GM18517 (cell line): ENCODE measurements at regions not wholly inside any gene's neighbourhood (a gene's known extent, or its start where the extent isn't known, plus 50 kb on each side); places are given as distances from the start of the nearest gene placed in this dataset.
"Not testable (repeated sequence)": the region's sequence is repeated elsewhere in the genome, so short reads cannot be mapped to it uniquely, and the experiment has no call there.

Experiments
- ATAC-seq: cut with Tn5 transposase; IDR thresholded peaks from one replicate; pipeline ENCODE4 v1.9.1; 2021; ENCODE audit warnings: mild to moderate bottlenecking, moderate library complexity; ENCODE audit not compliant: unreplicated experiment

DNA sequence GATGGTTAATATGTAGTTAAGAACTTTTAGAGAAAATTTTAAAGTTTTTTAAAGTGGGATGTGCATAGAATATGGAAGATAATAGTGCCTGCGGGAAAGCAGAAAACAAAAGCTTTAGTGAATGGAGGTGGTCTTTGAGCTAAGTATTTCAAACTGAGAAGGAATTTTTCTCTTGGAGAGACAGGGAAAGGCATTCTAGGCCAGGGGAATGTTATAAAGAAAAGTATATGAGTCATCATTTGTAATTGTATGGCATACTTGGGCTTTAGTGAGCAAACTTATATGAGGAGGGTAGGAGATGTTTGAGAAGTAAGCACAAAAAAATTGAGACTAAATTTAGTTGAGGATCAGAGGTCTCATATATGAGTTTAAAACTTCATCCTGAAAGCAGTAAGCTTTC is 467.0 kb downstream of the PPARGC1A start:
- no peak for ATAC-seq

DNA sequence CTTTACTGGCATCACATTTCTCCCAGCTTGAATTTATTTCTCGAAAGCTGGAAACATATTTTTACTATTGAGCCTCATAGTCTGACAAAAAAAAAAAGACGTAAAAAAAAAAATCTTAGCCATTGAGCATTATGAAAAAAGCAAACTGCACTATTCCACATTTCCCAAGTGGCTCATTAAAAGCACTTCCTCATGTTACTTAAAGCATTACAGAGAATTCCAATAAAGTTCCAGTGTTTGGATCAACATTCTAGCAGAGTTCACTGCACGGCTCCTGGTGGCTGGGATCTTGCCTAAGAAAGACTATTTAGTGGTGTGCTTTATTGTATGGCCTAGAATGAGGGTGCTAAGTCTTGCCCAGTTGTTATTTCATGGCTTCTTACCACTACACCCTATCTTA is 476.2 kb downstream of the PPARGC1A start:
- no peak for ATAC-seq

DNA sequence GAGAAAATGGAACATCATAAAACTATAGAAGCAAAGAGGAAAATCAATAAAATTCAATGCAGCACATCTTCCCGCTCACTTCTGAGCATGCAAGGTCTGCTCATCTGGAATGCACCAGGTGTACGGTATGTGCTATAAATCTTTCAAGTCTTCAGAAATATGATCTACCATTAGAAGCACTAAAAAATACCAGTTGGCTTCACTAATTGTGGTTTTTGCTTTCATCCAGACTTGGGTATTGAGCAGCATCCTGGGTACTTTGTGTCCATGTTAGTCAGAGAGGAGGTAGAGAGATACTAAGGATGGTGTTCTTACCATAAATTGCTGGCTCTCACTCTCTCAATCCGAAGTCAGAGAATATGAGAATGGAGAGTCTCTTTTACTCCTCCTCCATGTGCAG is 477.1 kb downstream of the PPARGC1A start:
- ATAC-seq = no peak

DNA sequence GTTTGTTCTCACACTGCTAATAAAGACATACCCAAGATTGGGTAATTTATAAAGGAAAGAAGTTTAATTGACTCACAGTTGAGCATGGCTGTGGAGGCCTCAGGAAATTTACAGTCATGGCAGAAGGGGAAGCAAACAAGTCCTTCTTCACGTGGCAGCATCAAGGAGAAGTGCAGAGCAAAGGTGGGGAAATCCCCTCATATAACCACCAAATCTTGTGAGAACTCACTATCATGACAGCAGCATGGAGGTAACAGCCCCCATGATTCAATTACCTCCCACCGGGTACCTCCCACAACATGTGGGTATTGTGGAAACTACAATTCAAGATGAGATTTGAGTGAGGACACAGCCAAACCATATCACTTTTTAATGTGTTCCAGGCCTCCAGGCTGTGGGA is 480.9 kb downstream of the PPARGC1A start:
- ATAC-seq = not testable (repeated sequence)

DNA sequence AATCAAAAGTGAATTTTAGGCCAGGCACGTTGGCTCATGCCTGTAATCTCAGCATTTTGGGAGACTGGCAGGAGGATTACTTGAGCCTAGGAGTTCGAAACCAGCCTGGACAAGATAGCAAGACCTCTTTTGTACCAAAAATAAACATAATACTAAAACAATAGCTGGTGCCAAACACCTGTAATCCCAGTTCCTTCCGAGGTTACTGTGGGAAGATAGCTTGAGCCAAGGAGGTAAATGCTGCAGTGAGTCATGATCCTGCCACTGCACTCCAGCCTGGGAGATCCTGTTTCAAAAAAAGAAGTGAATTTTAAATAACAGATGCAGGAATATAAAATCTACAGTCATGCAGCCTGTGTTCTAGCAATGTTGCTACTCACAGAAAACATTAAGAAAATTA is 488.3 kb downstream of the PPARGC1A start:
- no peak for ATAC-seq

DNA sequence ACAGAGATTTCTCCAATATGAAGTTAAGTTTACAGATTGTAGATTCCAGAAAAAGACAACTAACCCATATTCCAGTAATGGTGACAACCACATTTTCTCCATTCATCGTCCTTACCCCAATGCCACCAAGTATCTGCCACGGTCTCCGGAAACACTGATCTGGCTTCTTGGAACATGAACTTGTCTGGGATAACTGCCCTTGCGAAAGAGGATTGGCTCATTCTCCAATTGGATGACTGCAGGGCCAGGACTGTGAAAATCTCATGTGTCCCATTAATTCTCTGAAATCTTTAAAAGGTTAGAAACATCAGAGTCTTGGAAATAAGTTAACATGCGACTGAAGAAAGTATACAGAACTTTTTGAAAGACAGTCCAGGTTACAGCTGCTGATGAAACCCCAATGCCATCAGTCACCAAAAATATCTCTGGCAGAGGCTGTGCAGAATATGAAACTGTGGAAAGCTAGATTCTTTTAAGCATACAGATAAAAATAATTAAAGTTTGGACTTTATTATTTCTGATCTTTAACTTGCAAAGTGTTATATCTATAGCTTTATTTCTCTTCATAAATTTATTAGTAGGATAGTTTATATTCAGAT is 496.9 kb downstream of the PPARGC1A start:
- no peak for ATAC-seq

DNA sequence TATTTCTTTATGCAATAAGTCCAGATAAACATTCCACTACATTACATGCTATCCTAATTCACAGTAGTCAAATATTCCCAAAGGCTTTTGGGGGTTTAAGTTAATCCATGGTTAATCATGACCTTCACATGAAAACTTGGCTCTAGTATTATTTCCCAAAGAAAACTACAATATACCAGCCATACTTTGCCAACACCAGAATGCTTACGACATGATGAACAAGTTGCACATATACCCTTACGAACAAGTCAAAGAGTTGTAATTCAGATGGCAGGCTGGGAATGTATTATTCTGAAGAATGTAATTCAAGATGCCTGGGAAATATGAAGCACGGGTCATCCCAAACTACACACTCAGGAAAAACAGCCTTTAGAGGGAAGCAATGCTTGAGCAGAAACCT is 499.6 kb downstream of the PPARGC1A start:
- no peak for ATAC-seq

DNA sequence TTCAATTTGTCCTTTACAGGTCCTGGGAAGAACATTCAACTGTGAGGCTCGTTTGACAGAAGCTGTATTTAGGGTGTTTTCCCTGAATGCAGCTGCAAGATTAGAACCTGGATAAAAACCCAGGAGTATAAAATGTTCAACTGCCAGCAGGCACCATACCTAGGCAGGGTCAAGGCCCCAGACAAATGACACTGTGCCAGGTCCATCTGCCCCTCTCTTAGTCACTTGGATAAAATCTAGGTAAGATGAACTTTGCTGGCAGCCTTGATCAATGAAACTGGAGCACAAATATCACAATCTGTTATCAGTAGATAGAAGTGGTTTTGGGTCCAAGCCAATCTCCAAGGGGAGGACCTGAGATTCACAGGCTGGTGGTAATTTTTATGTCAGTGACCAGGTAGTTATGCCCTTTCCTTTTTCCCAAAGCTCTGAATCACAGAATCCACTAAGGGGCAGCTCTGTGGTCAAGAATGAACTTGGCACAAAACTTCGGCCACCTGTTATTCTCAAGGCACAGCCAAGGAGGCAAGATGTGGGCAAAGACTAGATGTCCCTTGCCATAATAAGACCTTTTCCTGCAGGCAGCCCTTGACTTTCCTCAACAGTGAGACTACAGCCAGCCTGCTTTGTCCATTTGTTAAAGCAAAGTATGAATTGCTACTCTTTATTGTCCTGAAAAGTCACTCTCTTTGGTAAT is 501.0 kb downstream of the PPARGC1A start:
- no peak for ATAC-seq

DNA sequence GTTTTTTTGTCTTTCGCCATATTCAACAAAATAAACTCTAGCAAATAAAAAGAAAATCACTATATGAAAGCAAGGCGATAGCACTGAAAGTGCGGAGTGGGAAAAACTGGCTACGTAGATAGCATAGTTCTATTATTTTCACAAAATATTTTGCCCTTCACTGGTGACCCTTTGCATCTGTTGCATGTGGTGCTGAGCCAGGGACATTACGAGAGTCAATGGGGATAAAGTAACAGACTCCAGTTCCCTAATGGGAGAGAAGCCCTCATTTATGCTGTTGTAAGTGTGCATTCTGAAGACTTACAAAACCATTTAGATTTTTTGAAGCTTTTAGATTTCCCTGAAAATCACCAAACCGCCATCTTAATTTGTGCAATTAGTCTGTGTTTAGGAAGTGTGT is 501.6 kb downstream of the PPARGC1A start:
- ATAC-seq = no peak

DNA sequence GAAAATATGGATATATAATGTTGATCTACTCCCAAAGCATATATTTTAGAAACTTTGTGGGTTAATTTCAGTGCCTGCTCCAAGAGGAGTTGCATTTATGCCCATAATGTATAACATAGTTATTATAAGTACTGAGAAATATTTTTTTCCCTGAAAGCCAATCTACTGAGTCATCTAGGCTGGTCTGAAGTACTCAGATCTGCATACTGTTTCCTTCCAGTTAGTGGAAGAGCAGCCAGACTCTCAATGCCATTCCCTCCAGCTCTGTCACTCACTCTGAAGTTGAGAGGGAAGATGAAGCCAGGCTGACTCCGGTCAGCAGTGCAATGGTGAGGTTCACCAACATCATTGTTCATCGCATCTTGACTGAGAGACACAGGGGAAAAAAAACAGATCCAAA is 505.1 kb downstream of the PPARGC1A start:
- no peak for ATAC-seq

DNA sequence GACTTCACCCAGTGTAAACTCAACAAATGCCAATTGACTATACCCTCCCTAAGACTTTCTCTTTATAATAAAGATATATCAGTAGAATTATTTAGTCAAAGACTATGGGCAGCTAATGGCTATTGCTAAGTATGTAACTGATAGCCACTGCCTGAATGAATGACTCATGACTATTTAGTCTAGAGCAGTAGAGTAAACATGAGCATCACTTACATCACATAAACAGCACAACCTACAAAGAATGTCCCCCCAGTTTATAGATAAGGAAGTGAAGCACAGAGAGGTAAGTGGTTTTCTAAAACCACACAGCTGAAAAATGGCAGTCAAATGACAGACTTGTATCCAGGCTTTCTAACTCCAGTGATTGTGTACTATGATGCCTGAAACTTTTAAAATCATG is 507.0 kb downstream of the PPARGC1A start:
- ATAC-seq = no peak

DNA sequence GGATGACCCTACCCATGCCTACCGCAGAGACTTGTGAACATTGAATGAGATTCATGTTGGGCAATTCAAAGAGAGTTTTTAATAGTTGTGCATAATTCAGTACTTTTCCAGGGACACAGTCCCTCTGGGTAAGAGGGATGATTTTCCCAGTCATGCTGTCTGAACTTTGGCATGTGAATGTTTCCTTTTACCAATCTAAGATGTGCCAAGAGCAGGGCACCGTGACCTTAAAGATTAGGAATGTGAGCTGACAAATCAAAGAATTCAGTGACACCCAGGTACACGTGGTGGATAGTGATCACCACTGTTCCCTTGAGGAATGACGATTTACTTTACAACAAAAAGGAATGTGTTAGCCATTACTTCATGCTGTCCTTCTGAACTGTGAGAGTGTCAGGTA is 515.6 kb downstream of the PPARGC1A start:
- ATAC-seq = no peak

DNA sequence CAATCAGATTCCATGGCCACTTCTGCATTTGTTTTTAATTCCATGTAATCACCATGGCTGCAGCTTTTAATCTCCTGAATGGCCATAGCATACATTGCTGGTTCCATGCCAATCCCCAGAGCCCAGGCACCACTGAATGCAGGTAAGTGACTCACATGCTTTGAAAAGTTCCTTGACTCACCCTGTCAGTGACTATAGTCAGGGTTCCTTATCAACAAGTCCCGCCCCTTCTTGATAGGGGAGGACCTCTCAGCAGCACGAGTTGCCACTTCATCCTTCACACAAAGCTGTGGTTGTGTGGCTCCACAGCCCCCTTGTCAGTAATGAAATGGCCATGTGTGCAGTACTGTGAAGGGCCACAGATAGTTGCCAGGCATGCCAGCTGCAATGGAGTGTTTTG is 516.6 kb downstream of the PPARGC1A start:
- no peak for ATAC-seq

DNA sequence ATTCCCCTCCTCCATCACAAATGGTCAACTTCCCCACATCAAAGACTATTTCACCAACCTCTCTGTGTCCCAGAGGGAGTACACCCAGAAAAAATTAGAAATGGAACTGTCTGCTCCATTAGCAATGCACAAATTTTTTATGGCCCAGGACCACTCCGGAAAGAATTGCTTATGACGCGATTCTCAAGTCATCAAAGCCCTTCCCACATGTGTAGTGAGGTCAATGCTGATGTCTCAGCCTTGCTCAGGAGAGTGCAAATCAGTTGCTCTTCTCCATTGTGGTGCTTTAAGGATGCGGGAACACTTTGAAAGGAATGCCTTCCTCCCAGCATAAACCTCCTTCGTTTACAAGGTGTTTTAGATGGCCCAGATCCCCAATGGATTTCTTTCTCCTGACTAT is 518.3 kb downstream of the PPARGC1A start:
- ATAC-seq = no peak

DNA sequence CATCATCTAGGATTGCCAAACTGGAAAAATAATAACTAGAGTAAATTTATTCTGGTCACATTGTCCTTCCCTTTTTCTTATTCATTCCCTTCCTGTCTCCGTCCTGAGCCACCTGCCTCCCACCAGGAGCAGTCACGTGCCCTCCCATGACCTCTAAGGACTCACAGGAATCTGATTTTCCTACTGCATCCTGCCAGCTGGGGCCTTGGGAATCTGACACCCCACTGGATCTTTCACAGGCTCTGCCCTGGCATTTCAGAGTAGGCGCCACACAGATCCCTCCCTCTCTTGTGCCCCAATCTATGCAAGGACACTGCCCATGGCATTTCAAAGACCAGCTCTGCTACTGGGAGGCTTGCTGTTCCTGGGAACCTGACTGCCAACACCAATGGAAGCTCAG is 520.5 kb downstream of the PPARGC1A start:
- no peak for ATAC-seq

DNA sequence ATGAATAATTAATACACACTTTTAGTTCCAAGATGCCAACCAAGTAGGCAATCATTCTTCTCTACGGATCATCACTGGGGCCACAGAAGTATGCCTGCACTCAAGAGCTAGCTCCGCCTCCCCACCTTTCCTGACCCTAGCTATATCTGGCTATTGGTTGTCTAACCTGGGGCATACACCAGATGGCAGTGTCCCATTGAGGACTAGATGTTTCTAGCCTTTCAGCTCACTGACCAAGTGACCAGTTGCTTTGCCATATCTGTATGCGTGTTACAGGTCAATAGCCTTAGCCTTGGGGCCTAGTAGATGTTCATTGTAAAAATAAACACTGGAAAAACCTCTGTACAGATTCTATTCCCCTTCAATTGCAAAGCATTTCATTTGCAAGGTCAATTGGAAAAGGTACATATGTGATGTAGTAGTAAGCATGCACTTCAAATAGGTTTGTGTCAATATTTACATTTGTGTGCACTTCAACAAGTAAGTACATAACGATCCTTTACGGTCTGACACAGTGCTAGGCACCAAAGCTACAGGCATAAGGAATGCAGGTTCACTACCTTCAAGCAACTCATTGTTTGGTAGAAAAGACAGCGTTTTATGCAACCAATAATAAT is 521.7 kb downstream of the PPARGC1A start:
- ATAC-seq = no peak

DNA sequence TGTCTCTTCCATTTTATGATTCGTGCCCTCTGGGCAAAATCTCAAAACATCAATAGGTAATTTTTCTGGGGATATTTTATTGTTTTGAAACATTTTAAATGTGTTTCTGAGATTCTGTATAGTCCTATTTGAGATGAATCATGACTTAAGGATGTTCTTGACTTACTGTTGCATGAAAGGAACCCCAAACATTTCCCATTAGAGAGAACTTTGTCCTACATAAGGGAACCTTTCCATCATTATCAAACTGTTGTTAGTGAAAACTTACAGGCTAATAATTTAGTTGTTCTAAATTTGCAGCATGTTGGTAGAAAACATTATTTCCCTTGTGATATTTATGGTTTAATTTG is 523.3 kb downstream of the PPARGC1A start:
- no peak for ATAC-seq

DNA sequence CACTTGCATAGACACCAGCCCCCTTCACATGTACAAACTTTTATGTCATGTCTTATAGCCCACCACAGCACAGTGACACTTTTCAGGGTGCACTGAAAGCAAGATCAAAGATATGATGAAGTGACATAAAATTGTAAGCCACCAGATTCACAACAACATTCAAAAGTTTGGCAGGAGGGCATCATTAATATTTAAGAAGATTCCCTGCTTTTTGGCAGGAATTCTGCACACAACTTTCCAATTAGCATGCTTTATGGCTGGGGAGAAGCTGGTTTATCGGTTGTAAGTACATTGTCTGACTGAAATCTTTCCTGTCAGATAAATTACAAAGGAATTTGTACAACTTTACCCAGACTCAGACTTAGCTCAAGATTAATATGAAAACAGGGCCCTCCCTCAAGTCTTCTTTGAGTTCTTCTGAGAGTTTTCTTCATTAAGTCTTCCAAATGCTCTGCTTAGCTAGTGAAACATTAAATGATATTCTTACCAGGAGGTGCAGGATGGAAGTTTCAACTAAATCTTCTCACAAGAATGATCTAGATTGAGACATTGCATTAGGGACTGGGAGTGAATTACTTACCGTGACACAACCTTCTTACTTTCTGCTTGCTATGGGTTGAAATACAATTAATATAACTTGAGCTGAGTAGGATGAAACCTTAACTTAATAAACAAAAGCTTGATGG is 523.8 kb downstream of the PPARGC1A start:
- ATAC-seq = no peak

DNA sequence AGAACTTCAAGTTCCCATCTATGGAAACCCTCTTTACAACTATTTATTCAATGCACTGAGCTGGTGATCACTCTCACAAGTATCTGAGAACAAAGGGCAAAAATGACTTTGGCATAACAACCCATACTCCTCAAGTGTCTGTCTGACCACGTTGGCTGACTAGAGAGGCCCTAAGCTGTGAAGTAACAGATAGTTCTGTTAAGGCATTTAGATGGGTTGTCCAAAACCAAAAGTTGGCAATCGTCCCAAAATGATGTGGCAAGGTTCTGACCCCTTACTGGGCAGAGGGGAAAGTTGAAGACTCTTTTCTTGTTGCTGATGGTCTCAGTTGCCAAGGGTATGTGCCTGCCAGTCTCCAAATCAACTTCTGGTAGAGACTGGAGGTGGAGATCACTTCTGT is 524.8 kb downstream of the PPARGC1A start:
- ATAC-seq = no peak

DNA sequence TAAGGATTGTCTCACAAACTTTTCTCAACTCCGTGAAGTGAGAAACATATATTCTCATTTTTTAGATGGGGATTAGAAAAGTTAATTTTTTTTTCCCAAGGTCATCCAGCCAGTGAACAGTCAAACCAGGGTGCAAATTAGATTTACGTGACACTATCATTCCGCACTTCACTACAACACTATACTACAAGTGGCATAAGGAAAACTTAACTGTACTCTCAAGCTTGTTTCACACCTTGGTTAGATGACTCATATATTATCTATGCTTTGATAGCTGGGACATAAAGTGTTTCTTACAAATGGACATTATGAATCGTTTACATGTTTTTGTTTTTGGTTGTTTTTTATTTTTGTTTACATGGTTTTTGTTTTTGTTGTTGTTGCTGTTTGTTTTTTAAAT is 525.7 kb downstream of the PPARGC1A start:
- ATAC-seq = no peak

DNA sequence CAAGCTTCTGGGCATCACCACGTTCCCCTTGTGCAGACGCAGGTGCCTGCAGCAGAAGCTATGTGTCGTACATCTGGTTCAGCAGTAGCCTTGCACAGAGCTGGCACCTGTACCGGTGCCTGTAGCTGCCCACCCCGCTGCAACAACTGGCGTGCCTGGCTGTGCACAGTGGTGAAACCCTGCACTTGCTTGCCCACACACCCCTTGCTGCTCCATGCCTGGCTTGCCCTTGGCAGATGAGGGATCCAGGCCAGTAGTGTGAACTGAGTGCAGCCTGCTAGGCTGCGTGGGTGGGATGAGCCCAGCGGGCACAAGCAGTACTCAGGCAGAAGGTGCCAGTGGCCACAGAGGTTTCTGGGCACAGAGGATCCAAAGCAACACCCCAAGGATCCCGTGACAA is 528.4 kb downstream of the PPARGC1A start:
- no peak for ATAC-seq

DNA sequence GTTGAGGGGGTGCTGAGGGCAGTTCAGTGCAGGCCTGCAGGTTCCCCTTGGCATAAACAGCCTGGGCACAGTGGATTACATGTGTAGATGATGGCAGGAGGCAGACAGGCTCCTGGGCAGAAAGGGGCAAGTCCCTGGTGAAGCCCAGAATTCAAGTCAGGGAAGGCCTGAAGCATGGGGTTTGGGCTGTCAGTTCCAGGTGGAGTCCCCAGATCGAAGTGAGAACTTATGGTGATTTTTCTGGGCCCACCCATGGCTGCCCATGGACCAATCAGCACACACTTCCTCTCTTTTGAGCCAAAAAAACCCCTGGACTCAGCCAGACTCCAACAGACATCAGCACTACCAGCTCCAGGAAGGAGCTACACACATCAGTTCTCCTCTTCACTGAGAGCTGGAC is 529.1 kb downstream of the PPARGC1A start:
- ATAC-seq = no peak
